ENCODE measurements at regions not wholly inside any gene's neighbourhood (a gene's known extent, or its start where the extent isn't known, plus 50 kb on each side); places are given as distances from the start of the nearest gene placed in this dataset.

GRCh38 chr10:129179245-129179971 is 287.6 kb upstream of the MGMT start:
- WGBS, 3 donors: 38 to 70% (median 47%) methylated on average over 9 of the region's 9 CpGs
- Histone ChIP-seq H3K27ac (no peak overlapping the region), H3K4me3 (no peak overlapping the region), H3K27me3 (no peaks in the 10 kb centered on the region), H3K4me1 (ENCODE audit: insufficient read depth) (no peaks in the 10 kb centered on the region), H3K9me3 (no peaks in the 10 kb centered on the region), H3K36me3 (no peaks in the 10 kb centered on the region)
- no peak for DNase-seq
- TF ChIP-seq EP300 (IDR thresholded peaks at IDR 0.05) (no peak), POLR2A (IDR thresholded peaks at IDR 0.05) (no peak)
- TF ChIP-seq, protein P1, sequence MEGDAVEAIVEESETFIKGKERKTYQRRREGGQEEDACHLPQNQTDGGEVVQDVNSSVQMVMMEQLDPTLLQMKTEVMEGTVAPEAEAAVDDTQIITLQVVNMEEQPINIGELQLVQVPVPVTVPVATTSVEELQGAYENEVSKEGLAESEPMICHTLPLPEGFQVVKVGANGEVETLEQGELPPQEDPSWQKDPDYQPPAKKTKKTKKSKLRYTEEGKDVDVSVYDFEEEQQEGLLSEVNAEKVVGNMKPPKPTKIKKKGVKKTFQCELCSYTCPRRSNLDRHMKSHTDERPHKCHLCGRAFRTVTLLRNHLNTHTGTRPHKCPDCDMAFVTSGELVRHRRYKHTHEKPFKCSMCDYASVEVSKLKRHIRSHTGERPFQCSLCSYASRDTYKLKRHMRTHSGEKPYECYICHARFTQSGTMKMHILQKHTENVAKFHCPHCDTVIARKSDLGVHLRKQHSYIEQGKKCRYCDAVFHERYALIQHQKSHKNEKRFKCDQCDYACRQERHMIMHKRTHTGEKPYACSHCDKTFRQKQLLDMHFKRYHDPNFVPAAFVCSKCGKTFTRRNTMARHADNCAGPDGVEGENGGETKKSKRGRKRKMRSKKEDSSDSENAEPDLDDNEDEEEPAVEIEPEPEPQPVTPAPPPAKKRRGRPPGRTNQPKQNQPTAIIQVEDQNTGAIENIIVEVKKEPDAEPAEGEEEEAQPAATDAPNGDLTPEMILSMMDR (IDR thresholded peaks at IDR 0.05): no peak
- intact Hi-C loops (cut with DNase I): no loop called here

DNA sequence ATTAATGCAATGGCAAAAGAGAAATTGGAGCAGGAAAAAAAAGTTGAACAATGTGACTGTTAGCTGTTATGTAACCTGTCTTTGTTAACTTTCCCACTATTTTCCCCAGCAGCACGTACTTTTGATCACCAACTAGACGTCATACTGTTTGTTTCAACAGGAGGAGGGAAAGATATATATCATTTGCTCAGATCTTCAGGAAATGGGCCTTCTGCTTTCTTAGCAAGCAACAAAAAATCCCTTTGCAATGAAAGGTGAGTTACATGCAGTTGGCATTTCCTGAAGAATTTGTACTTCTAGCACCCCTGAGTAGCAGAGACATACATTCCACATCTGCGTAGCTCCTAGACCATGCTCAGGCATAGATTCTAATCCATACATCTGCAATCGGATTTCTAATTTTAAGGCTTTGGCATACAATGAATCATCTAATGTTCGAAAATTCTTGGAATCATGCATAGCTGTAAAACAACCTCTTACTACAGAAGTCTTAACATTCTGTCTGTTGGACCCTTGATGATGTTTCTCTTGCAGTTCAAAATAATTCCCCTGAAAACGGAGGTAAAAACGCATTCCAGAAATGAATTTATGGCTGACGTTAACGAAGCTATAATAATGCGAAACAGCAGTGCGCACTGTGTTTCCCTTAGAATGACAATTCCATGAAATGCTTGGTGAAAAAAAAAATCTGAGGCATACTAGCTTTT is 286.9 kb upstream of the MGMT start:
- 80 to 84% (median 81%) methylated on average over 11 of the region's 11 CpGs for WGBS, 3 donors
- Histone ChIP-seq H3K4me3 (no peak overlapping the region), H3K9me3 (no peaks in the 10 kb centered on the region), H3K27ac (no peak overlapping the region), H3K4me1 (ENCODE audit: insufficient read depth) (no peaks in the 10 kb centered on the region), H3K27me3 (no peaks in the 10 kb centered on the region), H3K36me3 (no peaks in the 10 kb centered on the region)
- no peak for DNase-seq
- TF ChIP-seq EP300 (IDR thresholded peaks at IDR 0.05) (no peak), POLR2A (IDR thresholded peaks at IDR 0.05) (no peak)
- TF ChIP-seq, protein P1 (IDR thresholded peaks at IDR 0.05): no peak
- intact Hi-C loops (cut with DNase I): loop anchor here in 1 of 4 donors (5.0 kb wide), 1 partner anchor 262 kb away; no protein-coding TSS in a partner anchor

GRCh38 chr10:129184196-129184595 is 282.8 kb upstream of the MGMT start:
- Histone ChIP-seq H3K4me1 (ENCODE audit: insufficient read depth) (no peaks in the 10 kb centered on the region), H3K27me3 (no peaks in the 10 kb centered on the region), H3K36me3 (no peaks in the 10 kb centered on the region), H3K9me3 (no peaks in the 10 kb centered on the region), H3K4me3 (no peak overlapping the region), H3K27ac (no peak overlapping the region)
- no peak for DNase-seq
- TF ChIP-seq, protein P1 (IDR thresholded peaks at IDR 0.05): no peak
- TF ChIP-seq EP300 (IDR thresholded peaks at IDR 0.05) (no peak), POLR2A (IDR thresholded peaks at IDR 0.05) (no peak)
- intact Hi-C loops (cut with DNase I): loop anchor here in 1 of 4 donors (5.0 kb wide), 1 partner anchor 258 kb away; no protein-coding TSS in a partner anchor
- 56 to 63% (median 60%) methylated on average over 7 of the region's 7 CpGs for WGBS, 3 donors

GRCh38 chr10:129187331-129187730 is 279.7 kb upstream of the MGMT start:
- Histone ChIP-seq H3K4me1 (ENCODE audit: insufficient read depth) (no peaks in the 10 kb centered on the region), H3K27ac (no peak overlapping the region), H3K36me3 (no peaks in the 10 kb centered on the region), H3K4me3 (no peak overlapping the region), H3K27me3 (no peaks in the 10 kb centered on the region), H3K9me3 (no peaks in the 10 kb centered on the region)
- WGBS, 3 donors: 40 to 73% (median 64%) methylated on average over 2 of the region's 2 CpGs
- intact Hi-C loops (cut with DNase I): no loop called here
- TF ChIP-seq, protein P1 (IDR thresholded peaks at IDR 0.05): no peak
- no peak for TF ChIP-seq EP300 (IDR thresholded peaks at IDR 0.05)
- TF ChIP-seq POLR2A (IDR thresholded peaks at IDR 0.05): no peak
- DNase-seq: no peak

Data from ovary (tissue), 7 donors.